SU-DHL-6 (cell line): ENCODE measurements at regions not wholly inside any gene's neighbourhood (a gene's known extent, or its start where the extent isn't known, plus 50 kb on each side); places are given as distances from the start of the nearest gene placed in this dataset.

Experiments used
- EZH2phosphoT487 ChIP-seq: fragments of 200-600 bp; sonication (generic), shearing (Covaris generic); conservative IDR thresholded peaks from 2 replicates; pipeline ENCODE4 v1.6.1; 2018; ENCODE audit warnings: mild to moderate bottlenecking, antibody characterized with exemption, low read length, moderate library complexity, mixed read lengths
- TF ChIP-seq, protein P1 (sequence below): fragments of 200-600 bp; sonication (generic); IDR thresholded peaks from one replicate; pipeline ENCODE4 v1.5.1; 2017; ENCODE audit warnings: antibody characterized with exemption, mild to moderate bottlenecking, low read length, moderate library complexity; ENCODE audit not compliant: insufficient read depth, poor library complexity, severe bottlenecking

DNA sequence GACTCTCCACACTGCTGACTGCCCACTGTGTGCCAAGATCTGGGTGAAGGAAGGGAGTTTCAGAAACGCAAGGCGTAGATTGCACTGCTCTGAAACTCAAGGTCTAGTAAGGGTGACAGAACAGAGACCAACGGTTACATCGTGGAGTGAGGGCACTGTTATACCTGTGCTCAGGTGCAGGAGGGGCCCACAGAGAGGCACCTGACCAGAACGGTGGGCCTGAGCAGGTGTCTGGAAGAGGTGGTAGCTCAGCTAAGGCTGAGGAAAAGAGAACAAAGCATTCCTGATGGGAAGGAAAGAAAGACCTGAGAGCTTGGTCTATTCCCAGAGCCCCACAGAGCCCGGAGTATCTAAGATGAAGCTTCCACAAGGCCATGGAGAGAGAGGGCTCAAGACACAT, 267.2 kb downstream of the MED10 start:
- TF ChIP-seq, protein P1, sequence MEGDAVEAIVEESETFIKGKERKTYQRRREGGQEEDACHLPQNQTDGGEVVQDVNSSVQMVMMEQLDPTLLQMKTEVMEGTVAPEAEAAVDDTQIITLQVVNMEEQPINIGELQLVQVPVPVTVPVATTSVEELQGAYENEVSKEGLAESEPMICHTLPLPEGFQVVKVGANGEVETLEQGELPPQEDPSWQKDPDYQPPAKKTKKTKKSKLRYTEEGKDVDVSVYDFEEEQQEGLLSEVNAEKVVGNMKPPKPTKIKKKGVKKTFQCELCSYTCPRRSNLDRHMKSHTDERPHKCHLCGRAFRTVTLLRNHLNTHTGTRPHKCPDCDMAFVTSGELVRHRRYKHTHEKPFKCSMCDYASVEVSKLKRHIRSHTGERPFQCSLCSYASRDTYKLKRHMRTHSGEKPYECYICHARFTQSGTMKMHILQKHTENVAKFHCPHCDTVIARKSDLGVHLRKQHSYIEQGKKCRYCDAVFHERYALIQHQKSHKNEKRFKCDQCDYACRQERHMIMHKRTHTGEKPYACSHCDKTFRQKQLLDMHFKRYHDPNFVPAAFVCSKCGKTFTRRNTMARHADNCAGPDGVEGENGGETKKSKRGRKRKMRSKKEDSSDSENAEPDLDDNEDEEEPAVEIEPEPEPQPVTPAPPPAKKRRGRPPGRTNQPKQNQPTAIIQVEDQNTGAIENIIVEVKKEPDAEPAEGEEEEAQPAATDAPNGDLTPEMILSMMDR: no peak
- TF ChIP-seq EZH2phosphoT487: no peak
